GM21526 (cell line): ENCODE measurements at regions not wholly inside any gene's neighbourhood (a gene's known extent, or its start where the extent isn't known, plus 50 kb on each side); places are given as distances from the start of the nearest gene placed in this dataset.

Source experiments
- ATAC-seq: cut with Tn5 transposase; IDR thresholded peaks from one replicate; pipeline ENCODE4 v1.9.1; 2021; ENCODE audit warnings: moderate library complexity; ENCODE audit not compliant: unreplicated experiment, low FRiP score

DNA sequence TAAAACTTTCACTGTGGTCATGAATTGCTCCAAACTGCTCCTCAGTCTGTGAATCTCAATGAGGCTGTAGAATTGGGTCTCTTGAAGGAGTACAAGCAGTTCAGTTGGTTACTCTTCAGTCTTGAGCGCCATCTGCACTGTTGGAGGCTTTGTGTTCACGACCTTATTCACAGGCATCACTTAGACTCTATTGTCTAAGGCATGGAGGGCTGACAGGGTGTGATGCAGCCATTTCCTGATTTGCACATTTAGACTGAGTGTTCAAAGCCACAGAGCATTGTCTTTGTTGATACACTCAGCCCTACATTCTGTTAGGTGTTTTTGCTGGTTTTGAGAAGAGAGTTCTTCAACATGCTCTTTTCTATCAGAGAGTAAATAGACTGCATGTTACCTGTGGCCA lies 355.9 kb upstream of the RIOK2 start:
- ATAC-seq, result no peak

DNA sequence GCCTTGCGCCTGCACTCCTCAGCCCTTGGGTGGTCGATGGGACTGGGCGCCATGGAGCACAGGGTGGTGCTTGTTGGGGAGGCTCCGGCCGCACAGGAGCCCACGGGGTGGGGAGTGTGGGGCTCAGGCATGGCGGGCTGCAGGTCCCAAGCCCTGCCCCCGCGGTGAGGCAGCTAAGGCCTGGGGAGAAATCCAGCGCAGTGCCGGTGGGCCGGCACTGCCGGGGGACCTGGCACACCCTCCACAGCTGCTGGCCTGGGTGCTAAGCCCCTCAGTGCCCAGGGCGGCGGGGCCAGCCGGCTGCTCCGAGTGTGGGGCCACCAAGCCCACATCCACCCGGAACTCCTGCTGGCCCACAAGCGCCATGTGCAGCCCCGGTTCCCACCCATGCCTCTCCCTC lies 358.8 kb upstream of the RIOK2 start:
- no peak for ATAC-seq

DNA sequence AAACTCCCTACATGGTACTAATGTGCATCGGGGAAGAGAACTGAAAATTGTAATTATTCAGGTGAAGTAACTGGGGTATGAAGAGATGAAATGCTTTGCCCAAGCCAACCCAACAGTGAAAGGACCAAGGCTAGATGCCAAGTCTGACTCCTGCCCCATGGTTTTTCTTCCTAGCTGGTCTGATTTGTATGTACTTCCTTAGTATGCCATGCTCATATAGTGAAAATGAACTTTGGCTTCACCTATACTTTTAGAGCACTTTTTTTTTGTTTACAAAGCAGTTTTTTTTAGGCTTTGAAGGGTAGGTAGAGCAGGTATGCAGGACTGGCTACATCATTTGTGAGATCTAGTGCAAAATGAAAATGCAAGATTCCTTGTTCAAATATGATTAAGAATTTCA lies 359.4 kb upstream of the RIOK2 start:
- no peak for ATAC-seq

DNA sequence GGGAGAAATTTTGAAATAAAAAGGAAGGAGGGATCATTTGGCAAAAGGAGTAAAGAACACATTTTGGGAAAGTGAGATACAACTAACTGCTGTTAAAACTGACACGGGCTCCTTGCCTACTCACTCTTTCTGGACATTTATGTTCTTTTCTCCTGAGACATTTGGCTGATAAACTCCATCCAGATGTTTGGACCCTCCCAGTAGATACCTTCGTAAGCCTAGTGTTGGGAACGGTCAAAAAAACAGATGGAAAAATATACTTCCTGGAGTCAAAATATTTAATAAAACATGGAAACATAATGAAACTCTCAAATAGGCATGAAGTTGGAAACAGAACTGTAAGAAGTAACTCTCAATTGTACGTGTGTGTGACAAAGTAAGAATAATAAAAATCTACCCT lies 360.1 kb upstream of the RIOK2 start:
- ATAC-seq, result no peak

DNA sequence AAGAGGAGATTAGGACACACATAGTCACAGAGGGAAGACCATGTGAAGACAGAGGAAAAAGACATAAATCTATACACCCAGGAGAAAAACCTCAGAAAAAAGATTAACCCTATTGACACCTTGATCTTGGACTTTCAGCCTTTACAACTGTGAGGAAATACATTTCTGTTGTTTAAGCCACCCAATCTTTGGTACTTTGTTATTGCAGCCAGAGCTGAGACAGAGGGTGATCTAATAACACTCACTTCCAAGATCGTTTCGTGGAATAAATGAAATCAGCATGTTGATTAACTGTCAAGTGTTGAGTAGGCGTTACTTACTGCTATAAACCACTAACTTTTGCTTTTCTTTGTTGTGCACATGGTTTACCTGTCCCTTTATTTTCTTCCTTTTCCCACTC lies 361.2 kb upstream of the RIOK2 start:
- ATAC-seq, result no peak

DNA sequence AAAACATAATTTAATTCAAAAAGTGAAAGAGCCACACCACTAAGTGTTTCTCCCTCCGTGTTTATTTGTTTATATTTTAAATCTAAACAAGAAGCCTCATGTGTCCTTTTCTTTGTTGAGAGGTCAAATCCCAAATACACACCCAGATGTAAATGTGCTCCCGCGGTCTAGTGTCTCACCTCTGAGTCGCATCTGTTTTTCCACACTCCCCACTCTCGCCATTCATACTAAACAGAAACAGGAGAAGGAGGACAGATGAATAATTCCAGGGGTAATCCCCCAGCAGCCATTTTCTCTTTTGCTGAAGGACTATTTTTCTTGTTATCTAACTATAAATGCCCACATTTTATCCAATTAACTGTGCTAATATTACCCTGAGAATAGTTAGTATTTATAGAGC lies 361.6 kb upstream of the RIOK2 start:
- no peak for ATAC-seq

DNA sequence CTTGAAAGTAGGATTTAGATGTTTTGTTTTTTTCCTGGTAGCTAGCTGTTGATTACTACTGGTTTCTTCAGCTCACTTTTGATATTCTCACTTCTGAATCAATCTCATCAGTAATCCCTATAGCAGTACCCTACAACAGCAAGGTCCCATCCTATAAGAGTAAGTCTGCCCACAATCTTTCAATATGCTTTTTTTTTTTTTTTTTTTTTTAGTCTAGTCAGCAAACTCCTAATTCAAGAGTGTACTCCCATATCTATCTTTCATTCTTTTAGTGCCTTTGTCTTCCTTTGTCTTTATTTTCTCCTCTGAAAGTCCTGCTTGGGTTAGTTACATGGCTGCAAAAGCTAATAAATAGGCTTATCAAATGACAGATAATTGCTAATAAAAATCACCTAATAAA lies 362.4 kb upstream of the RIOK2 start:
- ATAC-seq, result no peak

DNA sequence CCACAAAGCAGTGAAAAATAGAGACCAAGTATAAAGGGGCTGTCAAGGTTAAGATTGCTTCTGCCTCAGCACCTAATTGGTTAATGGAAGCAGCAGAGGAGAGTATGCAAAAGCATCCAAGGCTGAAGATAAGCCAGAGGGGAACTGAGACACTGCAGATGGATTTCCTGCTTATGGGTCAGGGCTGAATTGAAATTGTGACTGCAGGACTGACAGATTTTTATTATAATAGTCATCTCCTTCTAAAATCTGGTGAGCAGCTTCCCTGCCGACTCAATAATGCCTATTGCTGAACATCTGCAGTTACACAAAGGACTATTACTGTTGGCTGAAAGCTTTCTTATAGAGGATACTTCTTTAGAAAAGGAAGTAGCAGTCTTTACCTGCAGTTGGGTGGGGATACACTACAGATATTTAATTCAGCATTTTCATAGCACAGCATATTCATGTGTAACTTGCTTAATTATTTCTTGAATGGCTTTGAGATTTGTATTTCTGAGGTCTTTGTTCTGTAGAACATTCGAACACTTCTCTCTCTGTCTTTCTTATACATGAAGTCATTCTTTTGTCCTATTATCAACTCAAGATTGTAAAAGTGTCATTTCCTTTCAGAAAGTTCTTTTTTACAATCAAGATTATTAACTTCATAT lies 363.0 kb upstream of the RIOK2 start:
- no peak for ATAC-seq

DNA sequence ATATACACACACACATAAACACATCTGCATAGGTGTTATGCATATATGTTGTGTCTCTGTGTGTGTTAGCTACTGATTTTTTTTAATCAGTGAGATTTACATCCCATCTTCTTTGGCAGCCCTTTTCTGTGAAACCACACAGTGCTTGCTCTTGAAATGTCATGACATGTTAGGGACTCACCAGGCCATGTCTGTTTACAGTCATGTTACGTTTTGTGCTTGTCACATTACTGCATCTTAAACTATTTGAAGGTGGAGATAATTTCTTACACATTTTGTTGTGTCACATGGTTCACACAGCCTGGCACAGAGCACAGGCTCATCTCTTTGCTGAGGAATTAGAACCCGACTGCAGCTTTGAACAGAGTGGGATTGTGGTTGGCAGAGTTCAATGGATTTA lies 364.4 kb upstream of the RIOK2 start:
- no peak for ATAC-seq

DNA sequence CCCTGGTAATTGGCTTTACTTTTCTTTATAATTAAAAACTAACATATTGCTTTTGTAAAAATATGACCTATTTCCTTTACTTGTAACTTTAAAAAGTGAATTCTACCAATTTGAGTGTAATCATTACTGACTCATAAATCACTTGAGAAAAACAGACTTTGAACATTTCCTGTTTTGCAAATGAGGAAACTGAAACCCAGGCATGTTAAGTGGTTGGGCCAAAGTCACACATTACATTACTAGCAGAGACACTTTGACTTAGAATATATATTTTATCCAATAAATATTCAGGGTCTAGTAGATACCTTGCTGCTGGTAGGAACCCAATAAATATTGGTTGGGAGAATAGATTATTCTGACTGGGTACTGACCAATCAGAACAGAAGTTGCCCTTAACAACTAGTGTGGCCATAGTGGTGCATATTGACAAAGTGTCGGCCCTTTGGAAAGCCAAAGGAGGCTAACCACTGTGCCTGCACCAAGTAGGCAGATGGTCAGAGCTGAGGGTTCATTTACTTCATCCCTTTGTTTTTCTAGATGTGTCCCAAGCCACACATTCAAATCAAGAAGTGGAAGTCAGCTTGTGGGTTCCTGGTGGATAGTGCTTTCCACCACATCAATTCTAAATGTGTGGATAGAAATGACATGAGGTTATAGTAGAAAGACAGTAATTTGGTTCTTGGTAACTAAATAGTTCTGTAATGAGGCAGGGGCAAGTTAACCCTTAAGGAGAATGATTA lies 365.1 kb upstream of the RIOK2 start:
- ATAC-seq, result peak; percentile 91

DNA sequence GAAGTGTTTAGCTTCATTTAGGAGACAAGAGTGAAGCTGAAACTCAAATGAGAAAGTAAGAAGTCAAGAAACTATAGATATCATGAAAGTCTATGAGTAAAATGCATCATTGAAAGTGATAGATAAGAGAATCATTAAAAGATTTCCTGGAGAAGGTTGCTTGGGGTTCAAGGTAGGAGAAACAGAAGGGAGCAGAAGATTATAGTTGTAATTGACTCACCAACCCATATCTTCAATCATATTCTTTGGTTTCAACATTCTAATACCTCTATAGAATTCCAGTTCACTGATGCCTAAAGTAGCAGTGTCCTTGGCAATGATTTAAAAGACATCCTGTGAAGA lies 365.7 kb upstream of the RIOK2 start:
- ATAC-seq, result no peak

DNA sequence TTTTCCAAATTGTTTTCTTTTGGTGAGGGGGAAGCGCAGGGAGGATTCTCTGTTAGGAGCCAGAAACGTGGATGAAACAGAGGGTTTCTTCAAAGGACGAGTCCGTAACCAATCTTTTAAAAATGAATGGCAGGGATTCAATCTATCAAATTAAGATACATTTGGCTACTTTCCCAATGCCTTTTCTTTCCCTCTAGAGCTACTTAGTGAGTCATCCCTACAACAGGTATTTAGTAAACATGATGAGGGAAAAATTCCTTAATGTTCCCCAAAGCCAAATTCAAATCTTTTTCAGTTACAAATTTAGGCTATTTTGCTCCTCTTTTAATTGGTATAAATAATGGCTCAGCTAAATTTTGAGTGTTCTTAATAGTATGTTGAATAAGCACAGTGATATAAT lies 366.4 kb upstream of the RIOK2 start:
- ATAC-seq, result no peak

DNA sequence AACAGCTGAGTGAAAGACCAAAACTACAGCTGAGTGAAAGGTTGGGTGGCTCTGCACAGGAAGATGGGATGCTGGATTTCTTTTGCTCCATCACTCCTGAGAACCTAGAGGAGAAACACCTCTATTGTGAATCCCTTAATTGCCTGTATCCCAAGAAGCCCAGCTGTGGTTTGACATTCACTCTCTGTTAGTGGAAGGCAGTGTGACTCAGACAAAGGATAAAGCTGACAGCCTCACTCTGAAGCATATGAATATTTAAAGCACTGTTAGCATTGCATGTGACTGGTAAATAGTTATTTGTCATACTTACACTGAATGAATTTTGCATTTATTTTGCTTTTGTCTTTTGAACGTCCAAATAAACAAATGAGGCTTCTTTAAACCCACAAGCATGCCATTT lies 367.1 kb upstream of the RIOK2 start:
- ATAC-seq, result no peak

DNA sequence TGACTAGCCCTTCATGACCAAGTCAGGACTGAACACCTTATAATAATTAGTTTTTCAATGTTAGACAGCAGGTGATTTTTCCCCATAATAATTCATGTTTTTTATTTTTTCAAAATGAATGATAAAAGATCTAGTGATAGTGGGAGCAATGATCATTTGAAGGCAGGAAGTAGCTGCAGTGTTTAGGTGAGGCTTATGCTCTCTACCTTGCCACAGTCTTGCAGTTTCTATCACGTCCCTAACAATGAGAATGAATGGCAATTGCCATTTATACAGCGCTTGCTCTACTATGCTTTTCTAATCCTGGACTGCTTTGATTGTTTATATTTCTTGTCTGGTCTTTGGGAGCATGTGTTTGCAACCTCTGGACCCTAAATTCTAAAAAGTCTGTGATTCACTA lies 367.8 kb upstream of the RIOK2 start:
- no peak for ATAC-seq

DNA sequence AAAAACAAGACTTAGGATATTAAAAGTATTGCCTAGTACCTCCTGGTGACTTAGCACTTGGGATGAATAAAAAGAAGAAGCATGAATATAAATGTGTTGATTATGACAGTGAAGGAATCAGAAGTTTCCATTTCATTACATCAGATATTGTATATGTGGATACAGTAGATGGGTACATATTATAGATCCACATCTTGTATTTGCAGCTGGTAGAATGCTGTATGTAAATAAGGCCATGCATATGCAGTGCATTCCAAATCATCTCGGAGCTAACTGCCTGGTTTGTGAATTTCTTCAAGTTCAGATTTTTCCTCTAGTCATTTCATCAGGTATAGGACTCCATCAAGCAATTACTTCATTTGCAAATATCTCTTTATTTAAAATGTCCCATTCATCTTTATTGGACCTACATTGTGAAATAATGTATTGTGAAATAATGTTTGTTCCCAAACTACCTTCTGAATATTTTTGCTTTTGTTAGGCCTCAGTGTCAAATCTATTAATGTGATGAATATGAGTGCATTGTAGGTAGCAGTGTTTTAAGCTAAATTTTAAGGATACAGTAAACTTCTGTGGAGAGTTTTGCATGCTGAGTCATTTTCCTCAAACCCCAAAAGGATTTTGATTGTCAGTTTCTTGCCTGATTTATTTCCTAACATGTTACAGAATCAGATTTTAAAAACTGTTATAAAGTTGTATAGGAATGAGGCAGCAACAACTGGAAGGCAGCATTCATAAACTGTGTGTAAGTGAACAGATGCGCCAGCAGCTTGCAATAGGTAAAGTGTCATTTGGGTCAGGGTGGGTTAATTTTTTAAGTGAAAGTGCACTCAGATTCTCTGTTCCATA lies 370.8 kb upstream of the RIOK2 start:
- ATAC-seq, result no peak

DNA sequence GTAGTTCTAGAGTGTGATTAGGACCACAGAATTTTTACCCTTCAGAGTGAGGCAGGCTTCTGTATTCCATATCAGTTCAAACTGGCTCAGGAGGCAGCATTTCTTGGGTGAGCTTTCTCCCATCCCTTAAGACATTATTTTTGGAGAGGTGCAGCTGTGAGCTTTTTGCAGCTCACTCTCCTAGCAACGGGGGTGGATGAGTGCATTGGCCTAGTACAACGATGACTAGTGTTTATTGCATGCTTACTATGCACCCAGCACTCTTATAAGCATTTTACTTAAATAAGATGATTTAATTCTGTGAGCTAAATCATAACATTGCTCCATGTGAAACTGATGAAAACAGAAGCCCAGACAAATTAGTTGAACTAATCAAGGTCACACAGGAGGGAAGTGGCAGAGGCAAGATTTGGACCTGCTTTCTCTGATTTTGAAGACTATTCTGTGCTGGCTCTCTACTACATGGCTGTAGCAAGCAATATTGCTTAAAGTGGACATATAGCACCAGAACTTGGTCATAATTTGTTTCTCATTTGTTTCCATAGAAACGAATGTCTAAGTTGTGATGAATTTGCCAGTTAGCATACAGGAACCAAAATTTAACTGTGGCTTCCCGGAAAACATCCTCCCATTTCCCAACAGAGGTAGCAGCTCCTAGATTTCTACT lies 372.1 kb upstream of the RIOK2 start:
- no peak for ATAC-seq

DNA sequence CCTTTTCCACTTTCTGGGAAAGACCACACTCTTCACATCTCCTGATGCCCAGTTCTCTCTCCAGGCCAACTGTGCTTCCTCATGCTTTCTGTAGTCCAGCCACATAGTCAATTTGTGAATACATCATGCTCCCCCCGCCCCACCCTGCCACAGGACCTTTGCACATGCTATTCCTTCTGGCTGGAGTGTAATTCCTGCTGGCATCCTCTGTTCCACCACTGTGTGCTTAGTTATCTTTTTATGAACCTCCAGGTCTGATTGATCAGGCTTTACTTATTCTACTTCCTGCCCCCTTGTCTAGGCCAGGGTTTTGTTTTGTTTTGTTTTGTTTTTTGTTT lies 372.6 kb upstream of the RIOK2 start:
- ATAC-seq, result no peak

DNA sequence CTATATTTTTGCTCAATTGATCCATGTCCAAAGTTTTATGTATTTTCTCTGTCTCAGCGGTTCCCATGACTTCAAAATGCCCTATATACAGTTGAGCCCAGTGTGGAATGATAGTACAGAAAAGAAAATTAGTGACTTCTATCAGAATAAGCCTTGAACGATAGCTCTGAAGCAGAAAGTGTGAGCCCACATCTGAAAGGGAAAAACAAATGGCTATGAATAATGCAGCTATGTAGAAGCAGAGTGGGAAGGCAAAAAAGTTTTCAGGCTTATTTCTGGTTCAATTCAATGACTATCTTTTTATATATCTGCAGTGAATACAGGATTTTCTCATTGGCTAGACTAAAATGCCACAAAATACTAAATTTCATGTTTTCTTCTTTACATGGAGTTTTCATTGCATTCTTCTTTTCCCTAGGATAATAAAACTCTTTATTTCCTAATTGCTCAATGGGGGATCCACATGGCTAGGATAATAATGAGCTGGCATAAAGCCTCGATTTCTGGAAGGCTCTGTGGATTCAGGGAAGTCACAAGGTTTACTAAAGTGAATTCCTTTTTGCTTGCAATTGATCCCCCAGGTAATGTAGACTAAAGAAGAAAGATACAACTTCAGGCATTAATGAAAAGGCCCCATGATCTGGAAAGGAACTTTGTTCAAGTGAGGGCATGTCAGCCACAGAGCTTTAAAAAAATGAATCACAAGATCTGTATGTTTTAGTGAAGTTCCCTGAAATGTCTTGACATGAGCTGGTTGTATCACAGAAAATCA lies 377.0 kb upstream of the RIOK2 start:
- no peak for ATAC-seq

DNA sequence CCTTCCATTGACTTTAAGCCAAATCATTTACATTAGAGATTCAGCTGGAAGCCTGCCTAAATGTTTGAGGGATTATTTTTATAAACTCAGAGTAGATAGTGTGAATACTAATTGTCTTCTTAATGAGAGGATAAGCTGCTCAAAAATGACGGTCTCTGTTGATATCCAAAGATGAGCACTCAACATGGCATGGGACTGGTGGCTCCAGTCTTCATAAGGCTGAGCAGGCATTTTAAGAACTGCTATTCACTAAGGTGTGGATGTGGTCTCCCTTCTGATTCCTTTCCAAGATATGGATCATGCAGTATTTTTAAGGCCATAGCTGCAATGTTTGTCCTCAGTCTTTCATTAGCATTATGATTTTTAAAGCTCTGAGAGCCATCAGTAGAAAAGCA lies 377.5 kb upstream of the RIOK2 start:
- ATAC-seq, result no peak

DNA sequence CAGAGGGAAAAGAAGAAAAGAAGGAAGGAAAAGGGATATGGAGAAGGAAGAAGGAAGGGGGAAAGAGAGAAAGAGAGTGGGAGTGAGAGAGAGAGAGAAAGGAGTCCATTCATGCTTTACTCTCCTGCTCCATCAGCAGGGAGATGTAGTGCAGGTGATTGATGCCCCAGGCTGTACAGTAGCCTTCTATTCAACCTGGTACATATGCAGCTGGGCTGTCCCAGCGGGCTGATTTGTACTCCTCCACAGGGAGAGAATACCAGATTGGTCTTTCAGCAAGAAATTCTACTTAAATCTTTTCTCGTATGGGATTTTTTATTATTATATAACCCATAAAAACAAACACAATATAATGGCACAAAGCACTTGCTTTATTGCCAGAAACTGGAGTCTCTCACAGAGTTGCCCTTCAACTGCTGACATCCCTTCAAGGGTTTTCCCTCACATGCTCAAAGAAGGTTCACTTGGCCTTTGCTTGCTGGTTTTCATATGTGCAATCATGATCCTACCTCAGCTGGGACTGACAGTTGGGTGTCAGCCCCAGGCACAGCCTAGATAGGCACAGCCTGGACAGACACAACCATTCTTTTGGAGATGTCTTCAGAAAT lies 380.1 kb upstream of the RIOK2 start:
- ATAC-seq, result no peak
